ENCODE measurements at regions not wholly inside any gene's neighbourhood (a gene's known extent, or its start where the extent isn't known, plus 50 kb on each side); places are given as distances from the start of the nearest gene placed in this dataset.

DNA sequence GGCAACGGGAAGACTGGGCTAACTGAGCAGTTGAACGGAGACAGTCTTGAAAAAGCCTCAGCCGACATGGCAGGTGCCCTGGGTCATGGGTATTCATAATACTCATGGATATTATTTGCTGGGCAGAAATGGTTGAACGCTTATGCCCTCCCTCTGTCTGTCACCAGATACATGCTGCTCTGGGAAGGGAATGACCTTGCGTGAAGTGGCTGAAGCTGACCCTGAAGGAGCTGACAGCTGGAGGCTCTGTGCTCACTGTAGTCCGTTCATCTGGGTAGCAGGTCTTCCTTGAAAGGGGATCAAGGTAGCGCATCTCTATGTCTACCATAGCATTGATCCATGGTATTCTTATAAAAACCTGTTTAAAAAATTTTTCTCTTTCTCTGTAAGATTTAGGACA, 390.7 kb downstream of the PDCD6IP start:
- DNase-seq, result no peak

DNA sequence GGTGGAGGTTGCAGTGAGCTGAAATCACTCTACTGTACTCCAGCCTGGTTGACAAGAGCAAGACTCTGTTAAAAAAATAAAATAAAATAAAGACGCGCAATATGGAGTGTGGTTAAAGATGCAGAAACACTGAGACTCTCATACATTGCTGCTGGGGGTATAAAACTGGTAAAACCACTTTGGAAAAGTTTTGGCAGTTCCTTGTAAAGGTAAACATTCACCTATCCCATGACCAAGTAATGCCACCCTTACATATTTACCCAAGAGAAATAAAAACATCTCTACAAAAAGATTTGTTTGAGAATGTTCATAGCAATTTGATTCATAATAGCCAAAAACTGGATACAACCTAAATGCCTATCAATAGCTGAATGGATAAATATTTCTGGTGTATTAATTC, 398.5 kb downstream of the PDCD6IP start:
- no peak for DNase-seq

DNA sequence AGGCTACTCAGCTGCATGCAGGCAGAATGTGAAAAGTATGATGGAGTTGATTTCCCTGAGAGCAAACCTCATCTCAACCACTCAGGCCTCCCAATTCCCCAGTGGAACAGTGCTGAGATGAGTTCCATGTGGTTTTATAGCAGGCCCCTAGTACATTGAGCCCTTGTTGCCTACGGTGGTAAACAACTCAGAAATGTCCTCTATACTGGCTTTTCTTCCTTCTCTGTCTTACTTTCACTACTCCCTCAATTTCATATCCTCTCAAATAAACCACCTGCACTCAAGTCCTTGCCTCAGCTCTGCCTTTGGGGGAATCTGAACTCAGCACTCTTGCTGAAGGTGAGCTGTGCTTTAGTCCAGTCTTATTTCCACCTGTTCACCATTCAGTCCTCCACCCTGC, 399.9 kb downstream of the PDCD6IP start:
- no peak for DNase-seq

DNA sequence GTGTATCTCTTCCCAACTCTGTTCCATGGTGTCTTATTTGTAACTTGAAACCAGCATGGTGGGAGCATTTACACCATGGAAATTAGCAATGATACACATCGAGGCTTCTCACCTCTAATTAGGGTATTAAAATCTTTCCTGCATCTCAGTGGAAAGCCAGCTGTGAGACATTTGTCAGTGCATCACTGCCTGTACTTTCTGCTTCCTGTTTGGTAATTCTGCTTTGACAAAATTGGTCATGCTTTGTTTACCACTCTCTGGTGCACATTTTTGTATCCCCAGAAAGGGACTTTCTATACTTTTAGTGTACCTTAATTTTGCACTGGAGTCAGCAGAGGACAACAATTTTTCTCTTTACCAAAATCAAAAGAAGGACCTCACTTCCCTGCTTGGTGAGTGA, 402.1 kb downstream of the PDCD6IP start:
- DNase-seq, result no peak

DNA sequence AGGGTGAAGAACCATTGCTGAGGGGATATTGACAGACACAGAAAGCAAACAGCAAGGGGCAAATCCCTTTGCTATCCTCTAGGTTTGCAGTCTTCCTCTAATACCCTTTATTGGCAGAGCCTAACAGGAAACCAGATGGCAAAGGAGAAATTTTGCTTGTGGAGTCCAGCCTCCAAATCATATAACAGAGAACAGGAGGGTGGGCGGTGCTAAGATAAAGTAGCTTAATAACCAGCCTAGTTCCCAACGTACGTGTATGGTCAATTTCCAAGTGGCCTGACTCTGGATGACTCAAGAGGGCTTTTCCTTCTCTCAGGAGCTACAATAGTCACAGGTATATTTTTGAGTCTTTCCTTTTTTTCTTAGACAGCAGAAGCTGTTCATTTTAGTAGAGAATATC, 404.5 kb downstream of the PDCD6IP start:
- peak; percentile 38 for DNase-seq

DNA sequence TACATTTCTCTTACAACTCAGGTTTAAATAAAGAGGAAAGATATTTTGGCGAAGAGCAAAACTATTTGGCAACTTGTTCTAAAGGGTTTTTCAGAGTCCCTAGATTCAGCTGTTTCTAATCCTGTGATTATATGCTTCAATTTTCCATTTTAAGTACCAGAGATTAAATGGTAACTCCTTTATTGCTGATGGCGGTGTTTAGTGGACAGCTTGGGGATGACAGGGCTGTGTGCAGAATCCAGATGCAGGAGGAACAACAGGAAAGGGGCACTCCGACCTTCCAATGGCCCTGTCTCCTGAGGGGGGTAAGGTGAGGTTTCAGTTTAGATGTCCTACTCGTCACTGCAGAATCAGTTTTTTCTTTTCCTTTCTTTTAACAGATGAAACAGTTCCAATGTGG, 405.0 kb downstream of the PDCD6IP start:
- peak; percentile 48 for DNase-seq

DNA sequence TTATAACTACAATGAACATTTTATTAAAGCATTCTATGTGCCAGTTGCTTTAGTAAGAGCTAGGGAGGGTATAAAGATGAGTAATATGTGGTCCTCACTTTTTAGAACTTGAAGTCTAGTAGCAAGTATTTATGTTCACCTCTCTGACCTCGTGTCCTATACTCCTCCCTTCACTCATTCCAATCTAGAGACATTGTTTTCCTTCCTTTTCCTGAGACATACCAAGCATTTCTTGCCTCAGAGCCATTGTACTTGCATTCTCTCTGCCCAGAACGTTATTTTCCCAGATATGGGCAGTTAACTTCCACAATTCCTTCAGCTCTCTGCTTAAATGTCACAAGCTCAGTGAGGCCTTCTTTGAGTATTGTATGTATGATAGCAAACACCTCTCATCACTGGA, 408.6 kb downstream of the PDCD6IP start:
- no peak for DNase-seq

DNA sequence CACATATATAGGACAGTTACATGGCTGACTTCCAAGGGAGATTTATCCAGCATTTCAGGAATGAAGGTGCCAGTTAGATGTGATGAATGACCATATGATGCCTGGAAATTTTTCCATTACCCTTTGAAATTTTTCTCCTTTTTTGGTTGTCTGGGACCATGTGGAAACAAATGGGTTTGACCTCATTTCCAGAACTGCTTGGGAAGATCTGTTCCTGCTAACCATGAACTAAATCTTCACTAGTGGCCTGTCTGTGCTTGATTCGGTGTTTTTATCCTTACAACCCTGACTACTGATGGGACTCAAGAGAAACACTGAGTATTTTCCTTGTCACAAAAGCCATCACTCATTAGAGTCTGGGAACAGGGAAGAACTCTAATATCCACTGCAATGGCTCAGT, 409.4 kb downstream of the PDCD6IP start:
- DNase-seq, result no peak

DNA sequence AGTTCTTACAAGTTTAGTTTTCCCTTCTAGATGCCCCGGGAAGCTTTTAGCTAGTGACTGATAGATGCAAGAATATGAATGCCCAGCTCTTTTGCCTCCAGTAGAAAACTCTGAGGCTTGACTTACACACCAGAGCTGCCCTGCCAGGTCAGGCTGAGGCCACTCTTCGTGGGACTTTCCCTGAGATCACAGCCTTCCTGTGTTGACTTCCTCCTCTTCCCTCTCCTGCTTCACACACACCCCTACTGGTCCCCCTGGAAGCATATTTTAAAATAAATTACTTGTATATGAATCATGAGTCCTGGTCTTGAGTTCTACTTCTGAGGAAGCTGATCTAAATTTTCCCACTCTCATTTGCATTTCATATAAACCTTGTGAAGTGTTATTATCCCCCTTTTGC, 413.7 kb downstream of the PDCD6IP start:
- DNase-seq, result no peak

DNA sequence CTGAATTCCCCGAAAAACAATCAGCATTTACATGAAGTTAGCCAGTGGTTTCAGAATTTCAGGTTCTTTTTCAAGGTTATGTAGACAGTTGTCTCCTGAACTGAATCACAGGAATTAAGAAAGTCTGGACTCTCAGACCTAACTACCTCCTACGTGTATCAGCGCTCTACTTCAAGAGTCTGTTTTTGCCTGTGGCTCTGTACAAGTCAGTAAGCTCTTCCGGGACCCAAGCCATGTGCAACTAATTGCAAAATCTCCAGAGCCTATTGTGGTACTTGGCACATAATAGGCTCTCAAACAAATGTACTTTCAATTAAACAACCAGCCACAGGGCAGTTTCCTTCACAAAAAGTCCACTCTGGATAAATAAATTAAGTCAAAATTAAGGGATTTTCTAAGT, 414.2 kb downstream of the PDCD6IP start:
- peak; percentile 58 for DNase-seq

DNA sequence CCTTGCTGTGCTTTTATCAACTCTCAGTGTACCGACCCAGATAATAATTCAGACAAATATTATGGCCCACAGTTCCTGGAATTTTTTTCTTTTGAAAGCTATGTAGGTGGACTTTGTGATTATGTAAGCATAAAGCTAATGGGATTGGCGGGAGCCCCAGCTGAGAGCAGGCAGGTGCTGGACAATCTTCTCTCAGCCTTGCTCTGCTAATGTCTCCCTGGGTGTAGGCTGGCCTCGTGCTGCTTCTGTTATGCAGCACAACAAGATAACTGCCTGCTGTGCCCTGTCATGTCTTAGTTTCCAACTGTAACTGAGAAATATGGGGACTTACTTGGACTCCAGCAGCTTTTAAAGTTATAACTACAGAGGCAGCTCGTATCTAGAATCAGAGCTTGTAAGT, 415.0 kb downstream of the PDCD6IP start:
- no peak for DNase-seq

DNA sequence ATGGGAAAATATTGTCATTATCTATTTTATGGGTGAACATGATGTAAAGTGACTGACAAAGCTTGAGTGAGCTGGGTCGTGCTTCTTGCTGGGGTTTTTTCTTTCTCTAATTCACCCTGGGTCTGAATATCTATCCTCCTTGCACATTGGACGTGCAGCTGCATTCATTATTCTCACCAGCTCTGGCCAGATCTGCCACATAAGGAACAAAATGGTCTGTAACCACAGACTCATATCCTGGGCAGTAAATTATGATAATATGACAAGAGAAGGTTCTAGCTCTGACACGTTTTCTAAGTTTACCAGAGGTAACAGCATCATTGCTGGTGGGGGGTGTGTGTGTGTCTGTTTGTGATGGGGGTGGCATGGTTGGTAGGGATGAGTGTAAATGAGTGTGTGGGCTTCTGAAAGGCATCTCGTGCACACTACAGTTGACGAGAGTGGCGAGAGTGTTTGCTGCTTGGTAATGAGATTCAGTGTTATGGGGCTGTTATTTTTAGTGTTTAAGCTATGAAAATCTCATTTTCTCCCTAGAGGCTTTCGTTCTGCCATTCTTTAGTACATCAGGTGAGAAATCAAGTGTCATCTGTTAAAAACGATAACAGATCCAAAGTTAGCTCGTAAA, 418.4 kb downstream of the PDCD6IP start:
- DNase-seq, result no peak

DNA sequence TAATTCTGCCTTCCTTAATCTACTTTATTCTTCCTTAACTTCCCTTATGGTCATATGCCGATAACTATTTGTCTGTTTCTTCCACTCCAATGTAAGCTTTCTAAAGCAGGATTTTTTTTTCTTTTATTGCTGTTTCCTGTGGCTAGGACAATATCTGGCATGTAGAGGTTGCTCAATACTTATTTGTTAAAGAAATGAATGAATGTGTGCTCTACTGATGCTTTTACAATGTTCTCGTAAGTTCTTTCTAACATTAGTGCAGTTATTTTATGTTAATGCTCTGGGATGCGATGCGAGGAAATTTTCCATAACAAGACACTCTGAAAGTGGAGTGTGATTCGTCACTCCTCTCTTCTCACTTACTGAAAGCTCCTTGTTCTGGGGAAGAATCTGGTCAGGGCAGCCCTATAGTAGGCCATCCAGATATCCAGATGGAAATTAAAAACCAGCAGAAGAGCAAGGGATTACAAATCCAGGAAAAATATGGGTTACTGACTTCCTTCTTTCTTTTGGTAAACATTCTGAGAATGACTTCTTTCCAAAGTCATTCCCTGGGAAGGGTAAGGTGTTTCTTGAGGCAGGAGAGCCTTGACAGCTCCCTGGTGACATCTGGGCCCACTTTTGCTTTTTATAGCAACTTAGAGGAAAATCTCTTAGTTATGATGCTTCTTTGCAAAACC, 420.4 kb downstream of the PDCD6IP start:
- no peak for DNase-seq

DNA sequence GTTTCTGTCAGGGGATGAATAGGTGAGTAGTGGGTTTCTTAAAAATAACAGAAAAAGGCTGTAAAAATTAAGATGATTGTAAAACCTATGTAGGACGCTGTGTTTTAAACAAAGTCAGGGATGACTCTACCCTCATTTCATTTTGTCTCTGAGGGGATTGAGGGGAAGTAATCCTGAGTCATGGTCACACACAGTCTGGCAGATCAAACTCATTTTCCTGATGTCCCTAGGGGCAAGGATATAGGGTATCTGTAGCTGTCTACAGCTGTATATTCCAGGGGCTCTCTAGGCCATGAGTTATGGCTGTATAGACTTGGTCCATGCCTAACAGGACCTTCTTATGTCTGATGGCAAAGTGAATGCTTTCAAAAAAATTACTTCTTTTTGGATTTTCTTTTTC, 421.1 kb downstream of the PDCD6IP start:
- DNase-seq, result no peak

DNA sequence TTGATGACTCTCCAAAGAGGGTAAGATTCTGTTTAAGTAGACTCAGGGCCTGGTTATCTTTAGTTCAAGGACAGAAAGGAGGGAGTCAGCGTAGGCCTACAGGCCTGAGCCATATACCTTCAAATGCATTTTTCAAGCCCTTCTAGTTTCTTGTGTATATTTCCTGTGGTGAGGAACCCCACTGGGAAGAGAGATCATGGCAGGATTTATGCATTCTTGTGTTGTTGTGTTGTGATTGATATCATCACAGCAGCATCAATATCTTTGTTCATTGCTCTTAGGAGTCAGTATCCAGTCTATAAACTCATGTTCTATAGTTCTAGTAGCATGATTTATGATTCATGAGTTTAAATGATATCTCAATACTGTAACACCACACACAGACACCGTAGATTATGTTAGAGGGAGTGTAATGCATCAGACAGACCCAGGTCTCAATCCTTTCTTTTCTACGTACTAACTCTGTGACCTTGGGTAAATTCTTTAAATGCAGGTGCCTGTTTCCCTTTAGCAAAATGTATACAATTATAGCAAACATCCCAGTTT, 427.5 kb downstream of the PDCD6IP start:
- no peak for DNase-seq

DNA sequence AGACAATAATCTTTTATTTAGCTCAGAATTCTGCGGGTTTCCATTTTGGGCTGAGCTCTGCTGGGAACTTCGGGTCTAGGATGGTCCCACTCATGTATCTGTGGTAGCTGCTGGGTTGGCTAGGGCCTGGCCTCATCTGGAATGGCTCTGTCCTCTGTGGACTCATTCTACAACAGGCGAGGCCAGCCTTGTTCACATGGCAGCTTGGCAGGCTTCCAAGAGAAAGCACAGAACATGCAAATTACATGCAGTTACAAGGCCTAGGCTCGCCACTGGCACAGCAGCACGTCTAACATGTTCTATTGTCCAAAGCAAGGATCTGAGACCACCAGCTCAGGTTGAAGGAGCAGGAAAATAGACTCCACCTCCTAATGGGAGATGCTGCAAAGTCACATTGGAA, 431.4 kb downstream of the PDCD6IP start:
- DNase-seq, result no peak

DNA sequence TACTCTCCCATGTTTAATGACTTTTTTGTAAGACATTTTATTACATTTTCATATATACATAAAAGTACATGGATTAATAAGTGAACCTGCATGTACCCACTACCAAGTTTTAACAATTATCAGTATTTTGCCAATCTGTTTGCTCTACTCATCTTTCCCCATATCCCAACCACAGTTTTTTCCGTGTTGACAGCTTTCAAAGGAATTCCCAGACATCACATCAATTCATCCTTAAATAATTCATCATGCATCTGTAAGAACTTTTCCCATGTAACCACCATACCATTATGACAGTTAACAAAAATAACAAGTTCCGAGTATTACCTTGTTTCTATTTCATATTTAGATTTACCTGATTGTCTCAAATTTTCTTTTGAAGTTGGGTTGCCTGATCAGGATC, 436.7 kb downstream of the PDCD6IP start:
- DNase-seq, result no peak

DNA sequence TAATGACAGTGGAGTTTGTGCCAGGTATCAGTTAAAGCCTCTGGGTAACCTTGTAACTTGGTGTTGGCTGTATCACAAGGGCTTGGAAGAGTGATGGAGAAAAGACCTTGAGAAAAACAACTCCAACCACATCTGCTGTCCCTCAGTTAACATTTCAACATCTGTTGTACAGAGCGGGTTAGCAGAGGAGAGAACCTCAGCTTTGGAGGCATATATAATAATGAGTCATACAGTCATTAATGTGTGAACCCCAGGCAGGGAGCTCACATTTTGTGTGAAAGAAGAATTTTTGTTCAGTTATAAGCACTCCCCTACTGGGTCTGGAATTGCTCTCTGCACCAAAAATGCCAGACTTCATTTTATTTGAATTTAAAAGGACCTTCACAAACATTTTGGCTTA, 439.5 kb downstream of the PDCD6IP start:
- no peak for DNase-seq

DNA sequence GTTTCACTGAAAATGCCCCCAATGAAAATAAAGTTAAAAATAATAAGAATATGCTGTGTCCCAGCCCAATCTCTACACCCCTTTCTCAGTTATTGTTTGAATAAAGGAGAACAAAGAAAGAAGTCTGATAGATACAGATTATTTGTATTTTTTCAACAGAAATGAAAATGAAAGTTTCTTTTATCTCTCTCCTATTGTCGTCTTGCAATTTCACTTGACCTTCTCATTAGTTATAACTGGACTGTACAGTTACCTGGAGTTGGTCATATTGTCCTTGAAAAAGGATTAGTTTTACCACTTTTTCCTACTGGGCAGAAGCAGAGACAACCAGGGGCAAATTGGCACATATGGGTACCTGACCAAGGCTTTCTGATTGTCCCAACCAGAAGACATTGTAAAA, 440.0 kb downstream of the PDCD6IP start:
- DNase-seq, result no peak

DNA sequence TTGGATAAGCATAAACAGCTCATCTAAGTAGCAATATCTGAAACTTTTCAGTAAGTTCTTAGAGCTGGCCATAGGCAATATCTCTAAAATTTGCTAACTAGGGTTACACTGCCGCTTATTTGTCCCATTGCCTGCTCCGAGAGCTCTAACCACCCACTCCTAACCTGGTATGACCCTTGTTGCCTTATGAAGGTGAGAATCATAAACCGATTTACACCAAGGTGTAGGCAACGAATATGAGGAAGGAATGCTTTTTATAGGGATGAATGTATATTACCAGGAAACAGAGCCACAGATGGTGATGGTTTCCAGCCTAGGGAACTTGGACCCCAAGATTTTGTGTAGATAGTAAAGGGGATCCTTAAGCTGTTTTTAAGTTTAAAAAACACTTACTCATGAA, 440.9 kb downstream of the PDCD6IP start:
- DNase-seq, result no peak

DNA sequence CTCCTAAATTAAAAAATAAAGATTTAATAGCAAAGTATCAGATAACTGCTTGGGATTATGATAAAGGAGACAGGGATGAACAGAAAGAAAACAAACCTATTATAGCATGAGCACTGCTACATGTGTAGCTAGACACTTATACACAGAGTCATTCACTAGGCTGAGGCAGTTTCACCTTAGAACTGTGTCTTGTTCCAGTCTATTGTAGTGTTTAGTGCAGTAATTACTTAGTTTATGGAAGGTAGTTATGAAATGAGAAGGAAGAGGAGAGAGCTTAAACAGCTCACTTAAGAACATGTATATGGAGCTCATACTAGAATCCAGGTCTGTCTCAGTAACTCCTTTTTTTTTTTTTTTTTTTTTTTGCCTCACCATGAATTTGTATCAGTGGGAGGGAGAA, 441.4 kb downstream of the PDCD6IP start:
- no peak for DNase-seq

DNA sequence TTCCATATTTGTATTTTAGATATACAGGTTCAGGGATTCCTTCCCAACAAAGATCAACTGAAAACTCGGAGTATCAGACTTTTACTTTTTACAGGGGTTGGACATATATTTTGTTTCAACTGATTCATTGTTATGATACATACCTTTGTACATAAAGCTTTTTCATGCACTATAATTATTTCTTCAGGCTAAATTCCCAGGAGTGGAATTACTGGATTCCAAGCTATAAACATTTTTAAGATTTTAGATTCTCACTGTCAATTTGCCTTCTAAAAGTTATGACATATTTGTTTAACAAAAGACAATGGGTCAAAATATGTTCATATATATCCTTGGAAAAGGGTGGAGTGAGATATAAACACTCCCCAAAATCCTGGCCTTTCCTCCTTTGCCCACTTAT, 449.0 kb downstream of the PDCD6IP start:
- DNase-seq, result no peak

DNA sequence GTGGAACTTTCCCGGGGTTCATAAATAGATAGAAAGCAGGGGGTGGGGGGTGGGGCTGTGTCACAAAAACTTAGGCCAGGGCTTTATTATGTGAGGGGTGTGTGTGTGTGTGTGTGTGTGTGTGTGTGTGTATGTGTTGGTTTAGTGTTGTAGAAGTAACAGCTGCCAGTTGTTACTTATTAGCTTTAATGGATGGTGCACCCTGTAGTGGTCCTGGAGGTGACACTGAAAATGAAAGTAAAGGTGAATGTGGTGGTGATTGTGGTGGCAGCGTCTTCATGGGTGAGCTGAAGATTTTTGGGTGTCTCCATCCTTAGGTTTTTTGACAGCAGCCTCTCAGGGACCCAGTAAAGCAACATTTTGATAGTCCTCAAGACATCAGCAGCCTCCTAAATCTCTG, 449.9 kb downstream of the PDCD6IP start:
- no peak for DNase-seq

DNA sequence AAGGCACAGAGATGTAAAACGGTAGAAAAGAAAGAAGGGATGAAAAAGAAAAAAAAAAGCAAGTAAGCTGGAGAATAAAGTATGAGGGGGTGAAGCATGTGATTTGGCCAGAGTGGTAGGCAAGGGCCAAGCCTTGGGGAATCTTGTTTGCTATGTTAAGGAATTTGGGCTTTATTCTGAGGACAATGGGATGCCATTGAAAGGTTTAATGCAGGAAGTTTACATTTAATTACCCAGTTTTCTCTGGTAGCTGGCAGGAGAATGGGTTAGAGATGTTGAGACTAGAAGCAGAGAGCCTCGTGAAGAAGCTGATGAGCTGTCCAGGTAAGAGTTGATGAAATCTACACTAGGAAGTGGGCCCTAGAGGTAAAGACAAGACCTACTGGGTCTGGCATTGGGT, 455.9 kb downstream of the PDCD6IP start:
- no peak for DNase-seq
